A549 (cell line): ENCODE measurements at regions not wholly inside any gene's neighbourhood (a gene's known extent, or its start where the extent isn't known, plus 50 kb on each side); places are given as distances from the start of the nearest gene placed in this dataset.

Source experiments
- ATAC-seq, 2 experiments: fragments of 200-7000 bp in 1 of 2; fragments of >200 bp in 1 of 2; cut with Nextera tagmentation in 1 of 2; cut with Tn5 transposase in 1 of 2; 3 replicates each; pipeline versions ENCODE4 v1.8.0 to v1.9.1; 2018 to 2020; ENCODE audit warnings: mild to moderate bottlenecking in 1 of 2, moderate library complexity in 1 of 2
- CTCF ChIA-PET: fragments of 300-600 bp; sonication (Branson Sonifier 250); formaldehyde crosslinking; extraction: SDS; loops from one replicate; lab custom pipeline; 2021; ENCODE audit warnings: antibody characterized with exemption, inconsistent platforms; lab: Yijun Ruan, JAX
- POLR2A ChIA-PET: fragments of 350-600 bp; formaldehyde crosslinking; extraction: SDS; loops from one replicate; lab custom pipeline; 2021; ENCODE audit warnings: antibody characterized with exemption, inconsistent platforms; lab: Yijun Ruan, JAX
- DNase-seq, 2 experiments: peaks; one replicate each; pipeline versions ENCODE4 v3.0.0 to v3.0.0-alpha.2; 2011 to 2016; ENCODE audit warnings: low read depth in 1 of 2, low spot score in 1 of 2
- FAIRE-seq: peaks from 2 replicates; lab custom pipeline; 2011; peaks lifted over from hg19 to GRCh38; lab: Jason Lieb, UNC
- H3K27ac ChIP-seq, 2 experiments: fragments of >200 bp; sonication (Bioruptor Twin); formaldehyde crosslinking; 3 replicates each; pipeline ENCODE4 v1.5.1; 2016 to 2017
- H3K4me1 ChIP-seq: fragments of >200 bp; sonication (Bioruptor Twin); formaldehyde crosslinking; 3 replicates; pipeline ENCODE4 v1.6.1; 2016
- H3K4me2 ChIP-seq: fragments of >200 bp; sonication (Bioruptor Twin); formaldehyde crosslinking; 3 replicates; pipeline ENCODE4 v1.6.1; 2016
- H3K4me3 ChIP-seq: fragments of >200 bp; sonication (Bioruptor Twin); formaldehyde crosslinking; 3 replicates; pipeline ENCODE4 v1.5.1; 2016
- H3K9me3 ChIP-seq: fragments of >200 bp; sonication (Bioruptor Twin); formaldehyde crosslinking; 3 replicates; pipeline ENCODE4 v1.6.1; 2016
- BHLHE40 ChIP-seq: IDR thresholded peaks from 2 replicates; pipeline ENCODE4 v1.6.1; 2012; ENCODE audit warnings: low read depth, low read length, inconsistent platforms
- CBX2 ChIP-seq: fragments of 200-600 bp; sonication (generic); IDR thresholded peaks from 2 replicates; pipeline ENCODE4 v1.6.1; 2016; ENCODE audit warnings: low read depth, mild to moderate bottlenecking, borderline replicate concordance
- CEBPB ChIP-seq, 2 experiments: fragments of >200 bp in 1 of 2; sonication (Bioruptor Twin) in 1 of 2; formaldehyde crosslinking in 1 of 2; IDR thresholded peaks; 2 replicates each; pipeline ENCODE4 v1.6.1; 2012 to 2016
- CHD2 ChIP-seq: fragments of 150-350 bp; IDR thresholded peaks from 2 replicates; pipeline ENCODE4 v1.6.1; 2014; ENCODE audit warnings: low read length; ENCODE audit not compliant: partially characterized antibody
- E2F6 ChIP-seq: IDR thresholded peaks from 2 replicates; pipeline ENCODE4 v1.6.1; 2012; ENCODE audit warnings: low read depth, borderline replicate concordance
- FOSB ChIP-seq: fragments of 250-450 bp; sonication (Bioruptor Pico); IDR thresholded peaks from 2 replicates; pipeline ENCODE4 v1.5.0; 2020; ENCODE audit warnings: mild to moderate bottlenecking, moderate library complexity
- GATA3 ChIP-seq: IDR thresholded peaks from 2 replicates; pipeline ENCODE4 v1.6.1; 2012; ENCODE audit warnings: borderline replicate concordance
- HOXB13 ChIP-seq: fragments of 250-450 bp; sonication (Bioruptor Pico); IDR thresholded peaks from 2 replicates; pipeline ENCODE4 v1.5.0; 2020; ENCODE audit warnings: low read depth, mild to moderate bottlenecking, moderate library complexity
- HOXB5 ChIP-seq: fragments of 250-450 bp; sonication (Bioruptor Pico); IDR thresholded peaks from 2 replicates; pipeline ENCODE4 v1.5.0; 2020; ENCODE audit warnings: mild to moderate bottlenecking, moderate library complexity
- KDM1A ChIP-seq: fragments of 200-600 bp; sonication (generic); IDR thresholded peaks from 2 replicates; pipeline ENCODE4 v1.6.1; 2016; ENCODE audit warnings: low read depth, mild to moderate bottlenecking
- MAFK ChIP-seq: fragments of 450-650 bp; IDR thresholded peaks from 2 replicates; pipeline ENCODE4 v1.6.1; 2014; ENCODE audit not compliant: partially characterized antibody
- MAX ChIP-seq: IDR thresholded peaks from 2 replicates; pipeline ENCODE4 v1.6.1; 2012
- MYC ChIP-seq: IDR thresholded peaks from 2 replicates; pipeline ENCODE4 v1.6.1; 2012; ENCODE audit warnings: mild to moderate bottlenecking, inconsistent platforms, low read length, improper control_type of control experiment, borderline replicate concordance
- NFE2L2 ChIP-seq: fragments of 150-350 bp; conservative IDR thresholded peaks from 2 replicates; pipeline ENCODE4 v1.6.1; 2014; ENCODE audit warnings: low read length
- RARB ChIP-seq: fragments of 250-450 bp; sonication (Bioruptor Pico); IDR thresholded peaks from 2 replicates; pipeline ENCODE4 v1.8.0; 2021; ENCODE audit warnings: mild to moderate bottlenecking, moderate library complexity
- RCOR1 ChIP-seq: fragments of 150-350 bp; IDR thresholded peaks from 2 replicates; pipeline ENCODE4 v1.6.1; 2014; ENCODE audit warnings: antibody characterized with exemption, low read length, low read depth
- RFX5 ChIP-seq: fragments of 450-650 bp; IDR thresholded peaks from 2 replicates; pipeline ENCODE4 v1.7.1; 2014; ENCODE audit warnings: antibody characterized with exemption, mild to moderate bottlenecking, moderate library complexity
- RNF2 ChIP-seq: fragments of 200-600 bp; sonication (generic); IDR thresholded peaks from 2 replicates; pipeline ENCODE4 v1.6.1; 2016; ENCODE audit warnings: low read depth, mild to moderate bottlenecking, antibody characterized with exemption, moderate library complexity, borderline replicate concordance
- SMC3 ChIP-seq: fragments of >200 bp; sonication (Bioruptor Twin); formaldehyde crosslinking; IDR thresholded peaks from 3 replicates; pipeline ENCODE4 v1.6.1; 2018; ENCODE audit warnings: inconsistent platforms
- TP53 ChIP-seq: fragments of 250-450 bp; sonication (Bioruptor Pico); IDR thresholded peaks from 2 replicates; pipeline ENCODE4 v1.5.0; 2021; ENCODE audit warnings: mild to moderate bottlenecking, moderate library complexity
- ZNF302 ChIP-seq: fragments of 250-450 bp; sonication (Bioruptor Pico); IDR thresholded peaks from 2 replicates; pipeline ENCODE4 v1.9.0; 2021; ENCODE audit warnings: inconsistent platforms, mild to moderate bottlenecking, moderate library complexity
- WGBS: methylation state at CpG from one replicate; pipeline ENCODE4 v1.1.6; 2017; ENCODE audit errors: missing lambda C conversion rate; 5-methylcytosine and 5-hydroxymethylcytosine counted together
- TF ChIP-seq, protein P1 (sequence below): fragments of 200-600 bp; sonication (generic); IDR thresholded peaks from 2 replicates; pipeline ENCODE4 v1.6.1; 2016; ENCODE audit warnings: antibody characterized with exemption, mild to moderate bottlenecking, moderate library complexity
- TF ChIP-seq, protein P2 (sequence below): fragments of >200 bp; sonication (Bioruptor Twin); formaldehyde crosslinking; IDR thresholded peaks from 2 replicates; pipeline ENCODE4 v1.6.1; 2016
- TF ChIP-seq, protein P3 (sequence below): fragments of >200 bp; sonication (Bioruptor Twin); formaldehyde crosslinking; IDR thresholded peaks from 3 replicates; pipeline ENCODE4 v1.5.1; 2016

- Histone ChIP-seq H3K4me3 (no peak overlapping the region), H3K4me2 (no peak overlapping the region), H3K9me3 (no peaks in the 10 kb centered on the region), H3K27ac (no peak overlapping the region), H3K4me1 (peaks cover 15% of the 10 kb centered on the region)
- TF ChIP-seq E2F6 (no peak), FOSB (CRISPR knock-in tag) (no peak), RFX5 (no peak), ZNF302 (CRISPR knock-in tag) (no peak), NFE2L2 (no peak), MAX (no peak), GATA3 (no peak), SMC3 (no peak), KDM1A (no peak), MYC (no peak), TP53 (CRISPR knock-in tag) (no peak), RNF2 (no peak), RARB (CRISPR knock-in tag) (no peak), HOXB13 (no peak), RCOR1 (no peak), CBX2 (no peak)
- TF ChIP-seq, protein P1, sequence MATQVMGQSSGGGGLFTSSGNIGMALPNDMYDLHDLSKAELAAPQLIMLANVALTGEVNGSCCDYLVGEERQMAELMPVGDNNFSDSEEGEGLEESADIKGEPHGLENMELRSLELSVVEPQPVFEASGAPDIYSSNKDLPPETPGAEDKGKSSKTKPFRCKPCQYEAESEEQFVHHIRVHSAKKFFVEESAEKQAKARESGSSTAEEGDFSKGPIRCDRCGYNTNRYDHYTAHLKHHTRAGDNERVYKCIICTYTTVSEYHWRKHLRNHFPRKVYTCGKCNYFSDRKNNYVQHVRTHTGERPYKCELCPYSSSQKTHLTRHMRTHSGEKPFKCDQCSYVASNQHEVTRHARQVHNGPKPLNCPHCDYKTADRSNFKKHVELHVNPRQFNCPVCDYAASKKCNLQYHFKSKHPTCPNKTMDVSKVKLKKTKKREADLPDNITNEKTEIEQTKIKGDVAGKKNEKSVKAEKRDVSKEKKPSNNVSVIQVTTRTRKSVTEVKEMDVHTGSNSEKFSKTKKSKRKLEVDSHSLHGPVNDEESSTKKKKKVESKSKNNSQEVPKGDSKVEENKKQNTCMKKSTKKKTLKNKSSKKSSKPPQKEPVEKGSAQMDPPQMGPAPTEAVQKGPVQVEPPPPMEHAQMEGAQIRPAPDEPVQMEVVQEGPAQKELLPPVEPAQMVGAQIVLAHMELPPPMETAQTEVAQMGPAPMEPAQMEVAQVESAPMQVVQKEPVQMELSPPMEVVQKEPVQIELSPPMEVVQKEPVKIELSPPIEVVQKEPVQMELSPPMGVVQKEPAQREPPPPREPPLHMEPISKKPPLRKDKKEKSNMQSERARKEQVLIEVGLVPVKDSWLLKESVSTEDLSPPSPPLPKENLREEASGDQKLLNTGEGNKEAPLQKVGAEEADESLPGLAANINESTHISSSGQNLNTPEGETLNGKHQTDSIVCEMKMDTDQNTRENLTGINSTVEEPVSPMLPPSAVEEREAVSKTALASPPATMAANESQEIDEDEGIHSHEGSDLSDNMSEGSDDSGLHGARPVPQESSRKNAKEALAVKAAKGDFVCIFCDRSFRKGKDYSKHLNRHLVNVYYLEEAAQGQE: no peak
- TF ChIP-seq, protein P2, sequence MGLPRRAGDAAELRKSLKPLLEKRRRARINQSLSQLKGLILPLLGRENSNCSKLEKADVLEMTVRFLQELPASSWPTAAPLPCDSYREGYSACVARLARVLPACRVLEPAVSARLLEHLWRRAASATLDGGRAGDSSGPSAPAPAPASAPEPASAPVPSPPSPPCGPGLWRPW: no peak
- TF ChIP-seq, protein P3, sequence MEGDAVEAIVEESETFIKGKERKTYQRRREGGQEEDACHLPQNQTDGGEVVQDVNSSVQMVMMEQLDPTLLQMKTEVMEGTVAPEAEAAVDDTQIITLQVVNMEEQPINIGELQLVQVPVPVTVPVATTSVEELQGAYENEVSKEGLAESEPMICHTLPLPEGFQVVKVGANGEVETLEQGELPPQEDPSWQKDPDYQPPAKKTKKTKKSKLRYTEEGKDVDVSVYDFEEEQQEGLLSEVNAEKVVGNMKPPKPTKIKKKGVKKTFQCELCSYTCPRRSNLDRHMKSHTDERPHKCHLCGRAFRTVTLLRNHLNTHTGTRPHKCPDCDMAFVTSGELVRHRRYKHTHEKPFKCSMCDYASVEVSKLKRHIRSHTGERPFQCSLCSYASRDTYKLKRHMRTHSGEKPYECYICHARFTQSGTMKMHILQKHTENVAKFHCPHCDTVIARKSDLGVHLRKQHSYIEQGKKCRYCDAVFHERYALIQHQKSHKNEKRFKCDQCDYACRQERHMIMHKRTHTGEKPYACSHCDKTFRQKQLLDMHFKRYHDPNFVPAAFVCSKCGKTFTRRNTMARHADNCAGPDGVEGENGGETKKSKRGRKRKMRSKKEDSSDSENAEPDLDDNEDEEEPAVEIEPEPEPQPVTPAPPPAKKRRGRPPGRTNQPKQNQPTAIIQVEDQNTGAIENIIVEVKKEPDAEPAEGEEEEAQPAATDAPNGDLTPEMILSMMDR: no peak
- CTCF ChIA-PET: interaction anchor here (1.1 to 1.3 kb wide), 2 partner anchors 14 to 58 kb away, joined by 3 to 4 read pairs; no protein-coding TSS in a partner anchor
- 93% methylated on average over 10 of the region's 10 CpGs for WGBS
- ATAC-seq (no peak), DNase-seq (no peak), FAIRE-seq (no peak)
- POLR2A ChIA-PET: no interaction called here
Measured at GRCh38 chr1:245094092-245094491, 60.7 kb upstream of the KIF26B start.

GRCh38 chr1:245092638-245092976 is 62.2 kb upstream of the KIF26B start:
- peak in 1 of 2 experiments; percentile 47; a peak in 1 of 4 replicates for TF ChIP-seq CEBPB (IDR thresholded peaks at IDR 0.05)
- no peak for TF ChIP-seq MAFK
- TF ChIP-seq CHD2: no peak
- TF ChIP-seq BHLHE40: no peak
- TF ChIP-seq FOSB (CRISPR knock-in tag): no peak
- no peak for TF ChIP-seq RARB (CRISPR knock-in tag)
- no peak for TF ChIP-seq HOXB5 (CRISPR knock-in tag)
- H3K27ac ChIP-seq: peak overlapping the region; percentile 59 to 77
- peaks cover 15% of the 10 kb centered on the region for H3K4me1 ChIP-seq
- no peak overlapping the region for H3K4me3 ChIP-seq
- POLR2A ChIA-PET: no interaction called here
- no peaks in the 10 kb centered on the region for H3K9me3 ChIP-seq
- DNase-seq (no peak), ATAC-seq (no peak), FAIRE-seq (no peak)
- no peak overlapping the region; the same call in 2 of the 3 replicates for H3K4me2 ChIP-seq
- CTCF ChIA-PET: interaction anchor here (2.0 kb wide), 1 partner anchor 12 kb away, joined by 7 read pairs; no protein-coding TSS in a partner anchor
- 91% methylated on average over 5 of the region's 5 CpGs for WGBS
